GM18909 (cell line): ENCODE measurements at regions not wholly inside any gene's neighbourhood (a gene's known extent, or its start where the extent isn't known, plus 50 kb on each side); places are given as distances from the start of the nearest gene placed in this dataset.
A peak's percentile ranks its signal among the peaks of the same experiment; 100 is the strongest.

Experiments used
- ATAC-seq: cut with Tn5 transposase; IDR thresholded peaks from one replicate; pipeline ENCODE4 v1.9.1; 2021; ENCODE audit warnings: mild to moderate bottlenecking; ENCODE audit not compliant: unreplicated experiment, poor library complexity

DNA sequence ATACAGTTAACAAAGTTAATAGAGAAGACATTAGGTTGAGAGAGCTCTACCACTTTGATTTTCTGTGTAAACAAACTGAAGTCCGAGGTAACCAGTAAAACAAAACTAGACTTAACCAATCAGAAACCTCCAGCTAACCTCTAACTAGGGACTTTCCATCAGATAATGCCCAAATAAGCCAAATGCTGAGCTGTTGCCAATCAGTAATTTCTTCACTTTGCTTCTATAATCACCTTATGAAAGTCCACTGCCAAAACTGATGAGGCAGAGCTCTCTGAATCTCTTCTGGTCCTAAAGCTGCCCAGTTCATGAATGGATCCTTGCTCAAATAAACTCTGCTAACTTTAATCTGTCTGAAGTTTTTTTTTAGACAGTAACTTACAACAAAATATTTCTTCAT is 448.0 kb upstream of the NECTIN3 start:
- ATAC-seq, result peak; percentile 57

DNA sequence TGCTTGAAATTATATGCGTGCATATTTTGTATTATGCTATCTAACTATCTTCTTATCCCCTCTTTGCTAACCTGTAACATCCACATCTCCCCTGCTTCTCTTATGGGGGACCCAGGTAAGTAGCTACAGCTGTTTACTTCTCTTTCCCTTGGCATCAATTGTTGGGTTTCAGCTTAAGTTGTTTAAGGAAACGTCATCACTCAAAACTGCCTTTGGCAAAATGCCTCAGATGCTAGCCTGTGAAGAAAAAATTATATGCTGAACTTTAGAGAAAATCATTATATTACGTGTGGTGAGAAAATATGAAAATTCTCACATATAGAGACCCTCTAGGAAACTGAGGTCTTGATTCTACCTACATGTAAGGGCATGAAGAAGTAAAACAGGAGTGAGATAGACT is 447.0 kb upstream of the NECTIN3 start:
- ATAC-seq, result no peak

DNA sequence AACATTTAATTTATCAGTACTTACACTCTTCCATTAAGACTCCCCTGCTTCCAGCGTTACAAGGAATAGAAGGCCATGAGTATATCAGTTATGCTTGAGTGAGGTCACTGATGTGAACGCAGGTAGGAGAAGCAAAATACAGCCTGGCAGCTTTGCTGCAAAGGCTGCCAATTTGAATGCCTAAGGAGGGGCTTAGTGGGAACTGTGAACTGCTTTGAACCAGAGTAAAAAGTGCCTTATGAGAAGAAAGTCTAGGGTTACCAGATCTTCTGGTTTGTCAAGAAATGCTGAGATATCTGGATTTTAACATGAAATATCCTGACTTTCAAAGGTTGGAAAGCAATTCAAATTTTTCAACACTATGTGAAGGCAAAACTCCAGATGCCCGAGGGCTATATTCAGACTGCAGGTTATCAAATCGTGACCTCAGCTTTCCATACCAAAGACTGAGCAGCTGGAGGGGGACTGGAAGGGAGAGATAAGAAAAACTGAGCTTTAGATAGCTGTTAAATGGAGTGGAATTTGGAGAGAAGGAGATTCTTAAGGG is 446.3 kb upstream of the NECTIN3 start:
- no peak for ATAC-seq

DNA sequence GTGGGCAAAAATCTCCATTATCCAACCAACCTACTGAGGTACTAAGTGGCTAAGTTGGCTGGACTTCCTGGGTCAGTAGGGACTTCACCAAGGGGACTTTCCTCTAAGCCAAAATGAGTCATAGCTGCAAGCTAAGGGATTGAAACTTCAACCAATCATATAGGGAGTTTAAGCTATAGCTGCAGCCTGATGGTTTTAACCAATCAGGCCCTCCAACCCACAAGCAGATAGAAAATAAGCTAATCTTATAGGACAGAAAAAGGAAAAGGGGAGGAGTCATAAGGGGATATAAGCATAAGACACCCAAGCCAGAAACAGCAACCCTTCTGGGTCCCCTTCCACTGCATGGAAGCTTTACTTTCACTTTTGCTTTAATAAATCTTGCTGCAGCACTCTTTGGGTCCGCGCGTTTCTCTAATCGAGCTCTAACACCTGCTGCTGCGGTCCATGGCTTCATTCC is 444.9 kb upstream of the NECTIN3 start:
- peak; percentile 38 for ATAC-seq

DNA sequence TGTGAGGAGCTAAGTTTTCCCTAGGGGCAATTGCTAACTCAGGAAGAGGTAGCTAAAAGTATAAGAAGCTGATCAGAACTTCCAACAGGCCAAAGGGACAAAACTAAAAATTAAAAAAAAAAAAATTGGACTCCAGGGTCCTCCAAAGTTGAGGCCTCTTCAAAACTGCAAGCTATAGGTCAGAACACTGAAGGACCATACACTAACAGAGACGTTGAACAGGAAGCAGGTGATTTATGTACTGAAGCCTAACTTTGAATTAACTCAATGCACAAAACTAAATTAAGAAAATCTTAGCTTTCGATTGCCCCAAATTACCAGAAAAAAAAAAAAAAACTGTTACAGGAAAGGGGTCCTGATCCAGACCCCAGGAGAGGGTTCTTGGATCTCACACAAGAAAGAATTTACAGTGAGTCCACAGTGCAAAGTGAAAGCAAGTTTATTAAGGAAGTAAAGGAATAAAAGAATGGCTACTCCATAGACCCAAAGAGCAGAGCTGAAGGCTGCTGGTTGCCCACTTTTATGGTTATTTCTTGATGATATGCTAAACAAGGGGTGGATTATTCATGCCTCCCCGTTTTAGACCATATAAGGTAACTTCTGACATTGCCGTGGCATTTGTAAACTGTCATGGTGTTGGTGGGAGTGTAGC is 442.8 kb upstream of the NECTIN3 start:
- no peak for ATAC-seq

DNA sequence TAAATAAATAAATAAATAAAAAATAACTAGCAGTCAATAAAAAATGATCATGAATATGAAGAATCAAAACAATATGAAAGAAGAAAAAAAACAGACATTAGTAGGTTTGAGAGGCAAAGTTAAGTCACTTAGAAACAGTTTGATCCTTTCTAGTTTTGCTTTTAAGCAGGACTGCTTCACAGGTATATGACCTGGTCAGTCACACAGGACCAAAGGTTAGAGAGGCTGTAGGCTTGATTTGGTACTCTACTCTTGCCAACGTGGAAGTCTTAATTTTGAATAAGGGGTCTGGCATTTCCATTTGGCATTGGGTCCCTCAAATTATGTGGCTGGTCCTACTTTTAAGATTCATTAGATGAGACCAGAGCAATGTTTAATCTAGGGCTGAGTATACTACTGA is 441.7 kb upstream of the NECTIN3 start:
- no peak for ATAC-seq

DNA sequence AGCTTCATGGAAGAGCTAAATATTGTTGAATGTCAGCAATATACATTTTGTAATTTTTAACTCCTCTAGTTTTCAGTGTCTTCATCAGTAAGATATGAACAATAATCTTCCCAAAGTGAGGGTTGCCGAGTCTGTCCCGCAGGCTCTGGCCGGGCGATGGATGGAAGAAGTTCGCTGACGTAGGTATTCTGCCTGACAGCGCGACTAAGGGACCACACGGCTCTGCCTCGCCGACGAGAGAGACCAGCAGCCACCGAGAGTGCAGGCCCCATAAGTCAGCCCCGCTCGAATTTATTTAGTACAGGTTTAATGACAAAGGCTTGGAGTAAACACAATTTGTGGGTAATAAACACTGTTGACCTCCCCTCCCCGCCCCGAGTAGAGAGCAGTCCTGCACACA is 427.4 kb upstream of the NECTIN3 start:
- ATAC-seq, result no peak

DNA sequence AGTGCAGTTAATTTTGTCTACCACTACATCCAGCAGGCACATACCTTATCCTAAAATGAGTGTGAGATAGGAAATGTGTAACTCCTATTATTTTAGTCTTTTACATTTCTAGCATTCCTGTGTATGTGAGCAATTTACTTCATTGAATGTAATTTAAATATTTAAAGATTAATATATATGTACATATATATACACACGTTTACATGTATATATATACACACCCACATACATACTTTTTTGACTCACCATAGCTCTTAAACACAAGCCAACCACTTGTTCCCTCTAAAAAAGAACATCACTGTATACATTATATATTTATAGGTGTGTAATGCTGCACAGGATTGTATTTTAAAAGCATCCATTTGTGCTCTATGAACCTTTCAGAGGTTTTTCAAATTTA is 425.6 kb upstream of the NECTIN3 start:
- no peak for ATAC-seq

DNA sequence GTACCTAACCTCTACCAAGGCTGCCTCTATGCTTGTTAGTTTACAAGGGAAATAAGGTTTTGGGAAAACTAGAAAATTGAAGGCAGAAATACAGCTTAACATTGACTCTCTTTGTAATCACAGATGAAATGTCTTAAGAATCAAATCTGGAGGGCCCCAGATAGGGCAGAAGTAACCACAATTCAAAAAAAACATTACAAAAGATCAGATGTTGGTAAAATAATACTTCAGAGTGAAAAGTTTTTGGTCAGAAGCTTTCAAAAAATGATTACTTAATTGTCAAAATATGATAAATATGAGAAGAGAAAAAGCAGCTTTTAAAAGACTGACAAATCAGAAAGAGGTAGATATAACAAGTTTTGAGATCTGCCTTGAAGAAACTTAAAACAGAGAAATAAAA is 425.1 kb upstream of the NECTIN3 start:
- ATAC-seq, result no peak

DNA sequence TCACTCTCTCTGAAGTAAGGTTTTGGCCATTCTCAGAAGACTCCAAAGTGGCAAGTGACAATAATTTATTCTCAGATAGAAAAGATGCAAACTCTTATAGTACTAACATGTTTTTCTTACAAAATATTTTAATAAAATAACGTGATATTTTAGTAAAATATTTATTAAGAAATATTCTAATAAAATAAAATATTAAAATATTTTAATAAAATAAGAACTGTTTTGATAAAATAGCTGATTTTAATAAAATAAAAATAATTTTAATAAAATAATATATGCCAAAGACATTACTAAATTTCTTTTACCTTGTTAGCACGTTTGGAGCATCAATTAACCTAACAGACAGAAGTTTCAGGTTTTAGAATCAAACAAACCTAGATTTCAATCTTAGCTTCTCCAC is 424.0 kb upstream of the NECTIN3 start:
- no peak for ATAC-seq

DNA sequence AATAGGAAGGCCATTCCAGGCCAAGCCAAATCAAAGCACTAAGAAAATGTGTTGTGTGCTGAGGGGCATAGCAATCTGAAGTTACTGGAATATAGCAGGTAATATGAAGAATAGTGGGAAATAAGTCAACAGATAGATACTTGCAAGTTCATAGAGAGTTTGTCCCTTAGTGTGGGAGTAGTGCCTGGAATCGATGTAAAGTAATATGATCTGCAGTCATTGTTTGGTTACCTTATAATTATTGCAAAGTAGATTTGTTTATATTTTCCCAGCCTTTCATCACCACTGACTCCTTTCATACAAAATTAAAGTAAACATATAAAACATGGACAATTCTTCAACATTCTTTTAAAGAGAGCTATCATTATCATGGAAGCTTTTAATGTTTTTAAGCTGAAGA is 420.9 kb upstream of the NECTIN3 start:
- no peak for ATAC-seq

DNA sequence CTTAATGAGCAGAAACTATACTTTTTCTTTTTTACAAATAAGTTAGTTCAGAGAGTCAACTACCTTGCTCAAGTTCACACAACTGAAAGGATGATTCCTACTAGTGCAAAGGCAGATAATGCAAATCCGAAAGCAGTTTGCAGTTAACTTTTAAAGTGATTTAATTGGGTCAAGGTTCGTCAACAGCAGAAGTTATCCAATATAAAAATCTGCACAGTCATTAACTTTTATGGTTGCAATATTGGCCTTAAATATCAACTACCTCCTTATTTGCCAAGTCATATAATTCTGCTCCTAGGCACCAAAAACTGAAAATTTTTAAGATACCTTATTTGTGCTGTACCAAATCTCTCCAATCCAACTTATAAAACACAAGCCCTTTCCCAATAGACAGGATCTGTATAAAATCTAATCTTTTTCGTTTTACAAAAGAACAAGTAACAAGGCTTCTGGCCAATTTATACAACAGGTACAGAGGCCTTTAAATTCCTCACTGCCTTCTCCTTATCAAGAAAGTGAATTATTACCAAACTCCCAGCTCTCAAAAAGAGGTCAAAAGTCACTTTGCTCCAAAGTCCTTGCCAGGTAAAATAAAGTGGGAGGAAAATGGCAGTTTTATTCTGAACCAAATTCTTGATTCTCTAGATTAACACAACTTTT is 416.6 kb upstream of the NECTIN3 start:
- no peak for ATAC-seq

DNA sequence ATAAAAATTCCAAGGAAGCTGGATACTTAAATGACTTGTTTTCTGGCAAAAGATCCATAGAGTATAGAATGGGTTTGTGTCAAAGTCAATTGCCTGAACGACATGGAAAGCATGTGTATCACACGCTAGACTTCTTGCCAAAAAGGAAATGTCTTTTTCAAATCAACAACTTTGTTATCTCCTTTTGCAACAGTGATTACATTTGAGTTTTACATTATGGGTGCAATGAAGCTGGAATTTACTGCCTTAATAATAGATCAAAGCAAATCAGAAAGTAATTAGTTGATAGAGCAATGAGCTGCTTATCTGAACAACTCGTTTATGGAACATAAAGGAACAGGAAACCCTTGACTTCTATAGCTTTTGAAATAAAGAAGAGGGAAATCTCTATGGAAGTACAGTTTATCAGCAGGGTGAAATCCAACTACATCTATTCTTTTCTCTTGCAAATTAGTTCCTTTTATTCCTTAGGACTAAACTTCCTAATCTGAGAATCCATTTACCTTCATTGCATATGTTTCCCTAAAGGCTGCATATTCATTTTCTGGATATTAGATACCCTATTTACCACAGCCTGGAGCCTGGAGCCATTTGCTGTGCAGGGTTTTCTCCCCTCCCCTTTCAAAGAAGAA is 415.1 kb upstream of the NECTIN3 start:
- ATAC-seq, result no peak

DNA sequence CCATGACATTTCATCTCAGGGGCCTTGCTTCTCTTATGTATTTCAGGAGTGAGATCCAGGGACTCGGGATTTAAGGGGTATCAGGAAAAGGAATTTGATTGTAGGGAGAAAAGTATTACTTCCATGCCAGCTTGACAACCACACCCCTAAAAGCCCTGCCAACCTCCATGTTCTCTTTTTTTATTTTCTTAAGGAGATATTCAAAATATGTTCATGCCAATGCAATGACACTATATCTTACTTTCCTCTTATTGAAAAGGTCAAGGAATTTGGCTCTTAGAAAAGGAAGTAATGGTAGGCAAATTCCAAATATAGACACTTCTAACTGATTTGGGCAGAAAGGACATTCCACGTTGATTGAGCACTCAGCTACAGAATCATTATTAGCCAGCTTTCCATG is 407.5 kb upstream of the NECTIN3 start:
- ATAC-seq, result no peak

DNA sequence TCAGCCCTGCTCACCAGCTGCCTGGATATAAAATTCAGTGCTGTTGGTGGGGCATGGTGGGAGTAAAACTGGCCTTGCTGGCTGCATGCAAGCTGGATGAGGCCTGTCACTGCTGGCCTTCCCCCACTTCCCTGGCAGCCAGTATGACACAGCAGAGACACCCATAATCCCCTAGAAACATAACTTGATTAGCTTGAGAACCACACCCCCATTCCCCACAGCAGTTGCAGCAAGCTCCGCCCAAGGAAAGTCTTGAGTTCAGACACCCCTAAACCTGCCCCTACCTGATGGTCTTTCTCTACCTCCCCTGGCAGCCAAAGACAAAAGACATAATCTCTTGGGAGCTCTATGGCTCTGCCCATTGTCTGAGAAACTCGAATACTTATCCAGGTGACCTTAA is 405.1 kb upstream of the NECTIN3 start:
- no peak for ATAC-seq

DNA sequence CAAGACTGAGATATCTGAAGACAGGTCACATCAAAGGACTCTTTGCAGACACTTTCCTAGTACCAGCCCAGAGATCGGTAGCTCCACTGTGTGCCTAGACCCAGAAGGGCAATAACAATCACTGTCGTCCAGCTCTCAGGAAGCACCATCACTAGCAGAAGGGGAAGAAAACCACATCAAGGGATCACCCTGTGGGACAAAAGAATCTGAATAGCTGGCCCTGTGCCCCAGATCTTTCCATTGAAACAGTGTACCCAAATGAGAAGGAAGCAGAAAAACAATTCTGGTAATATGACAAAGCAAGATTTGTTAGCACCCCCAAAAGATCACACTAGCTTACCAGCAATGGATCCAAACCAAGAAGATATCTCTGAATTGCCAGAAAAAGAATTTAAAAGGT is 404.4 kb upstream of the NECTIN3 start:
- no peak for ATAC-seq

DNA sequence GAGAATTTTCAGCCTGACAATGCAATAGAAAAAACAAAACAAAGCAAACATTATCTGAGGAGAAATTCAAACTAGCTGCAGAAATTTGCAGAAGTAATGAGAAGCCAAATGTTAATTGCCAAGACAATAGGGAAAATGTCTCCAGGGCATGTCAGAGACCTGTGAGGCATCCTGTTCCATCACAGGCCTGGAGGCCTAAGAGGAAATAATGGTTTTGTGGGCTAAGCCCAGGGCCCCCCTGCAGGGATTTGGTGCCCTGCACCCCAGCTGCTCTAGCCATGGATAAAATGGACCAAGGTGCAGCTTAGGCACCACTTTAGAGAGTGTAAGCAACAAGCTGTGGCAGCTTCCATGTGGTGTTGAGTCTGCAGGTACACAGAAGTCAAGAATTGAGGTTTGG is 401.2 kb upstream of the NECTIN3 start:
- ATAC-seq, result no peak

DNA sequence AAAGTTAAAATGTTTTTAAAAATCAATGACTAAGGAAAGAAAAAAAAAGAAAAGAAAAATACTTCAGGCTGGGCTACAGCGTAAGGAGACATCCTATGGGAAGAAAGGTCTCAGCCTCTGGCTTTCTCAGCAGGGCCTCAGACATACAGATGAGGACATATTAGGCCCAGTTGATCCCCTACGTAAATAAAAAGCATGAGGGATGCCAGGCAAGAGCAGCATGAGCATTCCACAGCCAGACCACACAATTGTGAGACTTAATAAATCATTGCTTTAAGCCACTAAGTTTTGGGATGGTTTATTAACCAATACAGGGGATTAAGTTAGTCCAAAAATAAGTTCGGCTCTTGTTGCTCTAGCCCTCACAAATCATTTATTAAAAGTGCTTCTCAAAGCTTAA is 394.1 kb upstream of the NECTIN3 start:
- ATAC-seq, result no peak

DNA sequence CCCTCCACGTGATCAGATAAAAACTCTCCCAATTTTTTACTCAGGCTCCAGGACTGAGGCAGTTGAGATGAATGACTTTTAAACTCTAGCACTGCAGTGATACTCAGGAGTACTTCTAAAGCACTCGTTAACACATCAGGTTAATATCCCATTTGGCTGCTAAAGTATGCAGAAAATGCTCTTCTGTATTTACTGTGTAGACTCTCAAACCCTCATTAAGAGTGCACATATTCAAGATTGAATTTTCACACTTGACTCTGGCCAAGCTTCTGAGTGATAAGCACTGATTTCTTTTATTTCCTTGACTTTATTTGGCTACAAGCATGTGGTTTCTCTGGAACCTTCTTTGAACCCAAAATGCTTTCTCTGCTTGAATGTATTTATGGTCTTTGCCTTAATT is 392.3 kb upstream of the NECTIN3 start:
- no peak for ATAC-seq

DNA sequence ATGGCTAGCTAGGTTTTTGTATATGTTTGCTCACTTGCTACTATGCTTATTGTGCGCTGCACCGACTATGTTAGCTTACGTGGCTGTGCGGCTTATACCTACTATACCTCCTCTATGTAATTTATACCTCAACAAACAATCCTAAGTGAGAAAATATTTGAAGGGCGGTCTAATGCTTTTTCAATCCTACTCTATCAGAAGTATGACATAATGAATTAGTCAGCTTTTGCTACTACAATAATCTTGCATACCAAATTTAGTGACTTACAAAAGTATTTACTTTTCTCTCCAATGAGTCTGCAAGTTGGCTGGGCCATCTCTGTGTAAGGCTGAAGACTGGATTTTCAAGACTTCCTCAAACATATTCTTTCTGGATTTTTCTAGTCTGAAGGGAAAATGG is 391.2 kb upstream of the NECTIN3 start:
- no peak for ATAC-seq

DNA sequence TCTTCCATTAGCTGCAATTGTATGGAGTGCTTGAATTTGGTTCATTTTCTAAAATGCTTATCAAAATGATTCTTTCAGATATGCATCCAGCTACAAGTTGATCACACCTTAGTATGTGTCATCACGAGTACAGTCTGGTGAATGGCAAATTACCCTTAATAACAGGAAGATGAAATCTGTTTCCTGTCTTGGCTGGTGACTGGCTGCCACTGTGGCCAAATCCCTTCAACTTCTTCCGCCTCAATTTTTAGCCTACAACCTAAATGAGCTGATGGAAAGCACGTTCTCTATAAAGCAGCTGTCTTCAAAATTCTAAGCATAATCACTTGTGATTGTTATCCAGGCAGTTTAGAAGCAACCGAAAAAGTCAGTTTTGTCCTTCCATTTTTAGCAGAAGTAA is 387.1 kb upstream of the NECTIN3 start:
- no peak for ATAC-seq

DNA sequence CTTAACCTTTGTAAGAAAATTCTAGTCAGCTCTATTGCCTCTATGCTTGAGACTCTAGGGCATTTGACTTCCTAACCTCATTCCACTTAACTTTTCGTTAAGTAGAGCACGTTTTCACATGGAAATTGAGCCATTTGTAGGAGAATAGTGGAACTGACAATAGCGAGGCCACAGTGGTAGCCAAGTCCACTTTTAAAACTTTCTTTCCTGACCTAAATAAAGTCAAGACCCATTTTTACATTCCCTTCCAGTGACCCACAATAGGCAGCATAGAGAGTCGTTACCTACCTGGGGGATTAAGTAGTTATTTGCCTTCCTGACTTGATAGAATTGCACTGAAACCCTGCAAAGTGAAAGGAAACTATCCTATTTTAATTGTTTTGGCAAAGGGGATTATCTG is 386.0 kb upstream of the NECTIN3 start:
- ATAC-seq, result no peak
